ENCODE measurements at regions not wholly inside any gene's neighbourhood (a gene's known extent, or its start where the extent isn't known, plus 50 kb on each side); places are given as distances from the start of the nearest gene placed in this dataset.

- Histone ChIP-seq H3K4me1 (ENCODE audit: insufficient read depth, low read length, severe bottlenecking) (no peaks in the 10 kb centered on the region), H2AFZ (ENCODE audit: low read length) (no peak overlapping the region), H3K9ac (ENCODE audit: low read length) (no peak overlapping the region), H4K20me1 (ENCODE audit: insufficient read depth, low read length) (no peaks in the 10 kb centered on the region), H3F3A (ENCODE audit: insufficient read depth, low read length) (no peaks in the 10 kb centered on the region), H3K4me2 (ENCODE audit: low read length) (no peak overlapping the region), H3K9me3 (ENCODE audit: low read length) (no peaks in the 10 kb centered on the region), H3K36me3 (ENCODE audit: insufficient read depth, low read length) (no peaks in the 10 kb centered on the region), H3K27me3 (ENCODE audit: insufficient read depth, low read length) (no peaks in the 10 kb centered on the region), H3K27ac (ENCODE audit: low read depth, low read length, poor library complexity, severe bottlenecking) (no peak overlapping the region), H3K9me2 (ENCODE audit: low read depth, low read length) (no peaks in the 10 kb centered on the region), H3K79me2 (ENCODE audit: insufficient read depth, low read length) (no peaks in the 10 kb centered on the region), H3K4me3 (ENCODE audit: low read depth, low read length, poor library complexity, severe bottlenecking) (no peak overlapping the region)
- no peak for TF ChIP-seq EZH2 (IDR thresholded peaks at IDR 0.05; ENCODE audit: borderline replicate concordance, low read length)
- TF ChIP-seq CTCF (IDR thresholded peaks at IDR 0.05; ENCODE audit: low read length), result no peak
These were observed 261.6 kb upstream of the MMADHC start for GRCh38 chr2:149849136-149849535.

GRCh38 chr2:149841396-149841795 is 253.8 kb upstream of the MMADHC start:
- Histone ChIP-seq H2AFZ (ENCODE audit: low read length) (no peak overlapping the region), H4K20me1 (ENCODE audit: insufficient read depth, low read length) (no peaks in the 10 kb centered on the region), H3F3A (ENCODE audit: insufficient read depth, low read length) (no peaks in the 10 kb centered on the region), H3K9me2 (ENCODE audit: low read depth, low read length) (no peaks in the 10 kb centered on the region), H3K4me2 (ENCODE audit: low read length) (no peak overlapping the region), H3K36me3 (ENCODE audit: insufficient read depth, low read length) (no peaks in the 10 kb centered on the region), H3K9me3 (ENCODE audit: low read length) (no peaks in the 10 kb centered on the region), H3K27me3 (ENCODE audit: insufficient read depth, low read length) (no peaks in the 10 kb centered on the region), H3K4me1 (ENCODE audit: insufficient read depth, low read length, severe bottlenecking) (no peaks in the 10 kb centered on the region), H3K9ac (ENCODE audit: low read length) (no peak overlapping the region), H3K79me2 (ENCODE audit: insufficient read depth, low read length) (no peaks in the 10 kb centered on the region), H3K4me3 (ENCODE audit: low read depth, low read length, poor library complexity, severe bottlenecking) (no peak overlapping the region), H3K27ac (ENCODE audit: low read depth, low read length, poor library complexity, severe bottlenecking) (no peak overlapping the region)
- TF ChIP-seq EZH2 (IDR thresholded peaks at IDR 0.05; ENCODE audit: borderline replicate concordance, low read length) (no peak), CTCF (IDR thresholded peaks at IDR 0.05; ENCODE audit: low read length) (no peak)

- no peak for TF ChIP-seq EZH2 (IDR thresholded peaks at IDR 0.05; ENCODE audit: borderline replicate concordance, low read length)
- no peak for TF ChIP-seq CTCF (IDR thresholded peaks at IDR 0.05; ENCODE audit: low read length)
- H3K9ac ChIP-seq (ENCODE audit: low read length), result no peak overlapping the region
- H4K20me1 ChIP-seq (ENCODE audit: insufficient read depth, low read length), result no peaks in the 10 kb centered on the region
- H3K4me2 ChIP-seq (ENCODE audit: low read length), result no peak overlapping the region
- H3K4me3 ChIP-seq (ENCODE audit: low read depth, low read length, poor library complexity, severe bottlenecking), result no peak overlapping the region
- no peaks in the 10 kb centered on the region for H3K79me2 ChIP-seq (ENCODE audit: insufficient read depth, low read length)
- H2AFZ ChIP-seq (ENCODE audit: low read length), result no peak overlapping the region
- H3F3A ChIP-seq (ENCODE audit: insufficient read depth, low read length), result no peaks in the 10 kb centered on the region
- H3K4me1 ChIP-seq (ENCODE audit: insufficient read depth, low read length, severe bottlenecking), result no peaks in the 10 kb centered on the region
- no peak overlapping the region for H3K27ac ChIP-seq (ENCODE audit: low read depth, low read length, poor library complexity, severe bottlenecking)
- no peaks in the 10 kb centered on the region for H3K27me3 ChIP-seq (ENCODE audit: insufficient read depth, low read length)
- no peaks in the 10 kb centered on the region for H3K9me2 ChIP-seq (ENCODE audit: low read depth, low read length)
- no peaks in the 10 kb centered on the region for H3K36me3 ChIP-seq (ENCODE audit: insufficient read depth, low read length)
- H3K9me3 ChIP-seq (ENCODE audit: low read length), result no peaks in the 10 kb centered on the region
These were observed 244.7 kb upstream of the MMADHC start for GRCh38 chr2:149832324-149832723.
